ENCODE measurements at regions not wholly inside any gene's neighbourhood (a gene's known extent, or its start where the extent isn't known, plus 50 kb on each side); places are given as distances from the start of the nearest gene placed in this dataset.
"Not testable (repeated sequence)": the region's sequence is repeated elsewhere in the genome, so short reads cannot be mapped to it uniquely, and the experiment has no call there.

- DNase-seq (ENCODE audit: low spot score) = no peak
Measured at GRCh38 chr7:17046666-17047065, 164.9 kb upstream of the AGR3 start.

- DNase-seq (ENCODE audit: low spot score) = not testable (repeated sequence)
Measured at GRCh38 chr7:17053164-17053563, 171.4 kb upstream of the AGR3 start.

- no peak for DNase-seq (ENCODE audit: low spot score)
Measured at GRCh38 chr7:17054206-17054605, 172.4 kb upstream of the AGR3 start.

GRCh38 chr7:17054836-17055235 lies 173.1 kb upstream of the AGR3 start:
- no peak for DNase-seq (ENCODE audit: low spot score)

- no peak for DNase-seq (ENCODE audit: low spot score)
Measured at GRCh38 chr7:17055596-17055995, 173.8 kb upstream of the AGR3 start.

GRCh38 chr7:17056491-17057142 lies 174.8 kb upstream of the AGR3 start:
- DNase-seq (ENCODE audit: low spot score) = no peak

GRCh38 chr7:17057143-17057509 lies 175.3 kb upstream of the AGR3 start:
- no peak for DNase-seq (ENCODE audit: low spot score)

GRCh38 chr7:17058568-17058967 lies 176.8 kb upstream of the AGR3 start:
- DNase-seq (ENCODE audit: low spot score) = no peak

- DNase-seq (ENCODE audit: low spot score) = no peak
Measured at GRCh38 chr7:17060051-17060450, 178.3 kb upstream of the AGR3 start.

GRCh38 chr7:17061443-17061842 lies 179.7 kb upstream of the AGR3 start:
- DNase-seq (ENCODE audit: low spot score) = no peak

GRCh38 chr7:17062151-17063044 lies 180.6 kb upstream of the AGR3 start:
- no peak for DNase-seq (ENCODE audit: low spot score)

GRCh38 chr7:17063045-17063383 lies 181.2 kb upstream of the AGR3 start:
- DNase-seq (ENCODE audit: low spot score) = no peak

- no peak for DNase-seq (ENCODE audit: low spot score)
Measured at GRCh38 chr7:17067691-17068090, 185.9 kb upstream of the AGR3 start.

GRCh38 chr7:17069146-17069545 lies 187.4 kb upstream of the AGR3 start:
- no peak for DNase-seq (ENCODE audit: low spot score)

- no peak for DNase-seq (ENCODE audit: low spot score)
Measured at GRCh38 chr7:17070231-17070708, 188.5 kb upstream of the AGR3 start.

GRCh38 chr7:17071866-17072265 lies 190.1 kb upstream of the AGR3 start:
- DNase-seq (ENCODE audit: low spot score) = no peak

- no peak for DNase-seq (ENCODE audit: low spot score)
Measured at GRCh38 chr7:17075601-17076255, 193.9 kb upstream of the AGR3 start.

- DNase-seq (ENCODE audit: low spot score) = no peak
Measured at GRCh38 chr7:17078298-17078697, 196.5 kb upstream of the AGR3 start.

- DNase-seq (ENCODE audit: low spot score) = no peak
Measured at GRCh38 chr7:17083392-17084165, 201.8 kb upstream of the AGR3 start.

- DNase-seq (ENCODE audit: low spot score) = no peak
Measured at GRCh38 chr7:17084166-17084475, 202.3 kb upstream of the AGR3 start.

- DNase-seq (ENCODE audit: low spot score) = no peak
Measured at GRCh38 chr7:17085186-17085585, 203.4 kb upstream of the AGR3 start.

- no peak for DNase-seq (ENCODE audit: low spot score)
Measured at GRCh38 chr7:17086403-17086802, 204.6 kb upstream of the AGR3 start.
